SK-N-SH (cell line): ENCODE measurements at regions not wholly inside any gene's neighbourhood (a gene's known extent, or its start where the extent isn't known, plus 50 kb on each side); places are given as distances from the start of the nearest gene placed in this dataset.

Source experiments
- CTCF ChIA-PET: fragments of 300-600, 350-600 bp; formaldehyde crosslinking; extraction: SDS; loops from one replicate; lab custom pipeline; 2021; lab: Yijun Ruan, JAX
- POLR2A ChIA-PET: fragments of 350-600 bp; sonication (Branson Sonifier 250); formaldehyde crosslinking; extraction: SDS; loops from one replicate; lab custom pipeline; 2020; ENCODE audit warnings: antibody characterized with exemption, inconsistent platforms; lab: Yijun Ruan, JAX
- DNase-seq: peaks from one replicate; pipeline ENCODE4 v3.0.0; 2012
- H2AFZ ChIP-seq: fragments of 200-600 bp; sonication (generic); 2 replicates; pipeline ENCODE4 v1.8.1; 2016; ENCODE audit warnings: antibody characterized with exemption, mild to moderate bottlenecking, low read depth
- H3F3A ChIP-seq: fragments of 200-600 bp; sonication (generic); replicated peaks from 2 replicates; pipeline ENCODE3; 2016; ENCODE audit warnings: antibody characterized with exemption, mild to moderate bottlenecking; ENCODE audit not compliant: insufficient read depth
- H3K27ac ChIP-seq, 2 experiments: fragments of 200-500 bp in 1 of 2; fragments of 200-600 bp in 1 of 2; sonication (Bioruptor generic) in 1 of 2; sonication (generic), shearing (Covaris generic) in 1 of 2; 2 replicates each; pipeline versions ENCODE4 v1.5.1 to v1.6.1; 2014 to 2016; ENCODE audit warnings: low read depth in 2 of 2, inconsistent platforms in 1 of 2, low read length in 1 of 2, mild to moderate bottlenecking in 1 of 2, mixed read lengths in 1 of 2
- H3K27me3 ChIP-seq: fragments of 200-600 bp; sonication (generic), shearing (Covaris generic); 2 replicates; pipeline ENCODE4 v1.6.1; 2016; ENCODE audit warnings: mixed run types; ENCODE audit not compliant: insufficient read depth
- H3K36me3 ChIP-seq, 2 experiments: fragments of 200-500 bp in 1 of 2; fragments of 200-600 bp in 1 of 2; sonication (Bioruptor generic) in 1 of 2; sonication (generic) in 1 of 2; replicated peaks in 1 of 2; 2 replicates each; pipeline versions ENCODE3 to v1.5.1; 2014 to 2016; ENCODE audit warnings: low read length in 1 of 2, mild to moderate bottlenecking in 1 of 2; ENCODE audit not compliant: insufficient read depth in 2 of 2, control insufficient read depth in 1 of 2
- H3K4me1 ChIP-seq, 2 experiments: fragments of 200-500 bp in 1 of 2; fragments of 200-600 bp in 1 of 2; sonication (Bioruptor generic) in 1 of 2; sonication (generic), shearing (Covaris generic) in 1 of 2; 2 replicates each; pipeline versions ENCODE4 v1.5.1 to v1.6.1; 2014 to 2016; ENCODE audit warnings: low read depth in 1 of 2, low read length in 1 of 2, mixed run types in 1 of 2; ENCODE audit not compliant: insufficient read depth in 2 of 2, control insufficient read depth in 1 of 2
- H3K4me2 ChIP-seq: fragments of 200-600 bp; sonication (generic), shearing (Covaris generic); 2 replicates; pipeline ENCODE4 v1.6.1; 2017; ENCODE audit warnings: mixed run types
- H3K4me3 ChIP-seq, 2 experiments: fragments of 200-500 bp in 1 of 2; fragments of 200-600 bp in 1 of 2; sonication (Bioruptor generic) in 1 of 2; sonication (generic), shearing (Covaris generic) in 1 of 2; 2 replicates each; pipeline versions ENCODE4 v1.5.1 to v1.8.1; 2014 to 2016; ENCODE audit warnings: low read depth in 2 of 2, inconsistent platforms in 1 of 2, low read length in 1 of 2, mild to moderate bottlenecking in 1 of 2, mixed read lengths in 1 of 2, moderate library complexity in 1 of 2
- H3K79me2 ChIP-seq: fragments of 200-600 bp; sonication (generic); 2 replicates; pipeline ENCODE4 v1.8.1; 2017; ENCODE audit warnings: mild to moderate bottlenecking; ENCODE audit not compliant: insufficient read depth
- H3K9ac ChIP-seq: fragments of 200-600 bp; sonication (generic); 2 replicates; pipeline ENCODE4 v1.6.1; 2017; ENCODE audit warnings: mixed run types
- H3K9me2 ChIP-seq: fragments of 200-600 bp; sonication (generic); 2 replicates; pipeline ENCODE4 v1.6.1; 2017; ENCODE audit warnings: mixed run types
- H3K9me3 ChIP-seq: fragments of 200-600 bp; sonication (generic); 2 replicates; pipeline ENCODE4 v1.6.1; 2017; ENCODE audit warnings: mixed run types, mild to moderate bottlenecking, moderate library complexity
- H4K20me1 ChIP-seq: fragments of 200-600 bp; sonication (generic); 2 replicates; pipeline ENCODE4 v1.6.1; 2017; ENCODE audit warnings: mild to moderate bottlenecking, mixed run types; ENCODE audit not compliant: insufficient read depth
- EZH2phosphoT487 ChIP-seq: fragments of 200-600 bp; sonication (generic); IDR thresholded peaks from 2 replicates; pipeline ENCODE4 v1.6.1; 2017; ENCODE audit warnings: low read depth, mixed run types, mild to moderate bottlenecking, antibody characterized with exemption, moderate library complexity, borderline replicate concordance
- FOSL2 ChIP-seq: IDR thresholded peaks from 2 replicates; pipeline ENCODE4 v1.4.0; 2012; ENCODE audit warnings: low read depth, mild to moderate bottlenecking, moderate library complexity, borderline replicate concordance
- FOXJ3 ChIP-seq: sonication (generic); formaldehyde crosslinking; IDR thresholded peaks from 2 replicates; pipeline ENCODE4 v1.5.1; 2020; ENCODE audit warnings: mild to moderate bottlenecking, missing genetic modification reagents
- FOXM1 ChIP-seq: IDR thresholded peaks from 2 replicates; pipeline ENCODE4 v1.4.0; 2012; ENCODE audit warnings: low read depth, mild to moderate bottlenecking
- GATA2 ChIP-seq: sonication (generic); formaldehyde crosslinking; IDR thresholded peaks from 2 replicates; pipeline ENCODE4 v1.5.0; 2020; ENCODE audit warnings: mild to moderate bottlenecking, missing genetic modification reagents
- MXI1 ChIP-seq: IDR thresholded peaks from 2 replicates; pipeline ENCODE4 v1.6.1; 2012; ENCODE audit warnings: mild to moderate bottlenecking, low read depth, low read length, improper control_type of control experiment
- NFIC ChIP-seq: IDR thresholded peaks from 2 replicates; pipeline ENCODE4 v1.4.0; 2012; ENCODE audit warnings: borderline replicate concordance
- NRF1 ChIP-seq: IDR thresholded peaks from 2 replicates; pipeline ENCODE4 v1.6.1; 2012; ENCODE audit warnings: low read depth, mild to moderate bottlenecking, low read length
- POLR2AphosphoS5 ChIP-seq: IDR thresholded peaks from 2 replicates; pipeline ENCODE4 v1.6.1; 2012; ENCODE audit warnings: low read depth, low read length
- RFX5 ChIP-seq: IDR thresholded peaks from 2 replicates; pipeline ENCODE4 v1.6.1; 2012; ENCODE audit warnings: mild to moderate bottlenecking, improper control_type of control experiment, low read length
- SMC3 ChIP-seq: IDR thresholded peaks from 2 replicates; pipeline ENCODE4 v1.6.1; 2012; ENCODE audit warnings: low read depth, low read length, improper control_type of control experiment
- TEAD4 ChIP-seq: IDR thresholded peaks from 2 replicates; pipeline ENCODE4 v1.4.0; 2012; ENCODE audit warnings: mild to moderate bottlenecking, borderline replicate concordance; ENCODE audit not compliant: insufficient read depth
- USF1 ChIP-seq: IDR thresholded peaks from 2 replicates; pipeline ENCODE4 v1.4.0; 2012; ENCODE audit warnings: low read depth, borderline replicate concordance
- WGBS: methylation state at CpG from one replicate; pipeline ENCODE4 v1.1.6; 2017; ENCODE audit warnings: low lambda C conversion rate; 5-methylcytosine and 5-hydroxymethylcytosine counted together
- TF ChIP-seq, protein P1 (sequence below): fragments of 150-350 bp; IDR thresholded peaks from 2 replicates; pipeline ENCODE4 v1.6.1; 2016; ENCODE audit warnings: mild to moderate bottlenecking, low read depth, low read length

DNA sequence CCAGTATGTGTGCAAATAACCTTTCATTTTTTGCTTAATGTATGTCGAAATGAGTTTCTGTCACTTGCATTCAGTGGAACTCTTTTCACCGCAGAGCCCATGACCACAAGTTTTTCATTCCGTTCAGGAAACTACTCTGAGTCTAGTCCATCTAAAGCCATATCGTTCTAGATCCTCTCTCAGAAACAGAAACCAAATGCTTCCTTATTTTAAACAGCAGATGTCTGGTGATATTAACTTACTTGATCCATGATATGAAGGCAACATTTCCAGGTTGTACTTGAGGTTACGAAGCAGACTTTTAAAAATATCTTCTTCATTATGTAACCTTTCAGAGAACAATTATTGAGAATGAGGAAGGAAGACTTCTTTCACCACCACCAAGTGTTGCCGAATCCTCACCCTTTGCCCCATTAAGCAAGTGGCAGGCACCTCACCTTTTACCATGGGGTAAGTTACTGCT, 72.4 kb upstream of the GNAQ start:
- no peaks in the 10 kb centered on the region for H4K20me1 ChIP-seq
- H3K4me2 ChIP-seq = no peak overlapping the region
- no peak for DNase-seq
- H3K4me1 ChIP-seq = no peaks in the 10 kb centered on the region
- no peaks in the 10 kb centered on the region for H3K36me3 ChIP-seq
- no peak for TF ChIP-seq MXI1
- TF ChIP-seq NFIC = no peak
- no peak for TF ChIP-seq FOSL2
- no peak for TF ChIP-seq TEAD4
- no peak for TF ChIP-seq RFX5
- TF ChIP-seq SMC3 = no peak
- no peak for TF ChIP-seq POLR2AphosphoS5
- no peak for TF ChIP-seq USF1
- TF ChIP-seq GATA2 (CRISPR knock-in tag) = no peak
- no peak for TF ChIP-seq FOXJ3
- TF ChIP-seq FOXM1 = no peak
- CTCF ChIA-PET = interaction anchor here (2.0 kb wide), 1 partner anchor 17 kb away, joined by 7 read pairs; no protein-coding TSS in a partner anchor
- H3K27ac ChIP-seq = no peak overlapping the region
- H3K4me3 ChIP-seq = no peak overlapping the region
- no peaks in the 10 kb centered on the region; the same call in 1 of the 2 replicates for H3K27me3 ChIP-seq
- 53% methylated on average over 6 of the region's 6 CpGs for WGBS
- H3F3A ChIP-seq = no peaks in the 10 kb centered on the region
- no peak overlapping the region for H2AFZ ChIP-seq
- H3K9me2 ChIP-seq = no peaks in the 10 kb centered on the region
- H3K79me2 ChIP-seq = no peaks in the 10 kb centered on the region
- no peak overlapping the region for H3K9ac ChIP-seq
- POLR2A ChIA-PET = no interaction called here
- no peaks in the 10 kb centered on the region for H3K9me3 ChIP-seq

DNA sequence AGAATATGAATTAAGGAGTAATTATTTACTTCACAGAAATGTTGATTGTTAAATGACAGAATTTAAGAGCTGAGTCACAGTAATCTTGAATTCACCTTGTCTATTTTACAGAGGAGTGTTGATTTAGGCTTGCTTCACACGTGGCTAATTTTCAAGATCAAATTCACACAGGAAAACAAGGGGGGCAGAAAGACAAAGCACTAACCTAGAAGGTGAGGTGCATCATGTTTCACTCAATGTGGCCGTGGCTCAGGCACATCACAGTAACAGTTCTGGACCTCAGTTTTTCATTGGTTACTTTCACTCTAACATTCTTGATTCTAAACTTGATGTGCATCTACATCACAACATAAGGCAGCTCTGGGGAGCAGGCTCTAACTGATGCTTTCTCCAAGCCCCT, 69.6 kb upstream of the GNAQ start:
- WGBS = 11% methylated on average over 2 of the region's 2 CpGs
- CTCF ChIA-PET = interaction anchor here (0.9 to 1.5 kb wide), 2 partner anchors 14 to 65 kb away, joined by 3 to 5 read pairs; no protein-coding TSS in a partner anchor

More for the DNA sequence above, 69.6 kb upstream of the GNAQ start:
- TF ChIP-seq NRF1 (no peak), USF1 (no peak), RFX5 (no peak), EZH2phosphoT487 (no peak)
- TF ChIP-seq, protein P1, sequence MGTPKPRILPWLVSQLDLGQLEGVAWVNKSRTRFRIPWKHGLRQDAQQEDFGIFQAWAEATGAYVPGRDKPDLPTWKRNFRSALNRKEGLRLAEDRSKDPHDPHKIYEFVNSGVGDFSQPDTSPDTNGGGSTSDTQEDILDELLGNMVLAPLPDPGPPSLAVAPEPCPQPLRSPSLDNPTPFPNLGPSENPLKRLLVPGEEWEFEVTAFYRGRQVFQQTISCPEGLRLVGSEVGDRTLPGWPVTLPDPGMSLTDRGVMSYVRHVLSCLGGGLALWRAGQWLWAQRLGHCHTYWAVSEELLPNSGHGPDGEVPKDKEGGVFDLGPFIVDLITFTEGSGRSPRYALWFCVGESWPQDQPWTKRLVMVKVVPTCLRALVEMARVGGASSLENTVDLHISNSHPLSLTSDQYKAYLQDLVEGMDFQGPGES = no peak
- Histone ChIP-seq H3K27me3 (no peaks in the 10 kb centered on the region), H3K4me3 (no peak overlapping the region), H3F3A (no peaks in the 10 kb centered on the region), H3K79me2 (no peaks in the 10 kb centered on the region), H3K27ac (no peak overlapping the region), H3K9ac (no peak overlapping the region), H3K9me3 (no peaks in the 10 kb centered on the region), H3K4me1 (no peaks in the 10 kb centered on the region), H3K4me2 (no peak overlapping the region), H3K36me3 (no peaks in the 10 kb centered on the region), H2AFZ (no peak overlapping the region), H4K20me1 (no peaks in the 10 kb centered on the region), H3K9me2 (no peaks in the 10 kb centered on the region)
- POLR2A ChIA-PET = no interaction called here
- no peak for DNase-seq
